ENCODE measurements at regions not wholly inside any gene's neighbourhood (a gene's known extent, or its start where the extent isn't known, plus 50 kb on each side); places are given as distances from the start of the nearest gene placed in this dataset.

- no peak for TF ChIP-seq TAF1 (IDR thresholded peaks at IDR 0.05; ENCODE audit: borderline replicate concordance, insufficient read depth, low read length)
- no peak for TF ChIP-seq POLR2AphosphoS5 (IDR thresholded peaks at IDR 0.05; ENCODE audit: low read depth, low read length)
Measured at GRCh38 chr14:80390906-80391305, 179.6 kb upstream of the DIO2 start.

All from PFSK-1 (cell line).